ENCODE measurements at regions not wholly inside any gene's neighbourhood (a gene's known extent, or its start where the extent isn't known, plus 50 kb on each side); places are given as distances from the start of the nearest gene placed in this dataset.

DNA sequence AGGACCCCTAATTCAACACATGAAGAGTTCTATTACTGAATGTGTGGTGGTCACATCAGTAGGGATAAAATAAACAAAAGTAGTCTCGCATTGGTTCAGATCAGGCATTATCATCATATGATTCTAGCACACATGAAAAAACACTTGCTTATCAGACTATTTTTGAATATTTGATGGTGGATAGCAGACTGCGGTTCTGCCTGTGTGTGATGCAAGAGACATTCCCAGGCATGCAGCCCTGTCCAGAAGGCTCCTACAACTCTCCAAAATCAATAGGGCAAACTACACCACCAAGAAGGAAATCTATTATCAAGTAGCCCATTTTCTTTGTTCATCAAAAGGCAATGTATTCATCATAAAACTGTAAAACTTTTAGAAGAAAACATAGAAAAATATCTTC is 304.7 kb downstream of the DUSP10 start:
- TF ChIP-seq, protein P1, sequence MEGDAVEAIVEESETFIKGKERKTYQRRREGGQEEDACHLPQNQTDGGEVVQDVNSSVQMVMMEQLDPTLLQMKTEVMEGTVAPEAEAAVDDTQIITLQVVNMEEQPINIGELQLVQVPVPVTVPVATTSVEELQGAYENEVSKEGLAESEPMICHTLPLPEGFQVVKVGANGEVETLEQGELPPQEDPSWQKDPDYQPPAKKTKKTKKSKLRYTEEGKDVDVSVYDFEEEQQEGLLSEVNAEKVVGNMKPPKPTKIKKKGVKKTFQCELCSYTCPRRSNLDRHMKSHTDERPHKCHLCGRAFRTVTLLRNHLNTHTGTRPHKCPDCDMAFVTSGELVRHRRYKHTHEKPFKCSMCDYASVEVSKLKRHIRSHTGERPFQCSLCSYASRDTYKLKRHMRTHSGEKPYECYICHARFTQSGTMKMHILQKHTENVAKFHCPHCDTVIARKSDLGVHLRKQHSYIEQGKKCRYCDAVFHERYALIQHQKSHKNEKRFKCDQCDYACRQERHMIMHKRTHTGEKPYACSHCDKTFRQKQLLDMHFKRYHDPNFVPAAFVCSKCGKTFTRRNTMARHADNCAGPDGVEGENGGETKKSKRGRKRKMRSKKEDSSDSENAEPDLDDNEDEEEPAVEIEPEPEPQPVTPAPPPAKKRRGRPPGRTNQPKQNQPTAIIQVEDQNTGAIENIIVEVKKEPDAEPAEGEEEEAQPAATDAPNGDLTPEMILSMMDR (conservative IDR thresholded peaks at IDR 0.05; ENCODE audit: low read depth, low read length) = no peak
- TF ChIP-seq EZH2 (IDR thresholded peaks at IDR 0.05; ENCODE audit: low read length, unreplicated experiment) = no peak

Measured in PC-3 (cell line).